Liver (tissue), 3 donors: ENCODE measurements at regions not wholly inside any gene's neighbourhood (a gene's known extent, or its start where the extent isn't known, plus 50 kb on each side); places are given as distances from the start of the nearest gene placed in this dataset.

Source experiments
- ATF3 ChIP-seq: IDR thresholded peaks from 2 replicates; pipeline ENCODE4 v1.6.1; 2016; ENCODE audit warnings: antibody characterized with exemption
- EGR1 ChIP-seq, 2 donors: IDR thresholded peaks; 2 replicates each; pipeline ENCODE4 v1.6.1; 2016 to 2018; ENCODE audit warnings: antibody characterized with exemption in 2 of 2, low read depth in 2 of 2
- GABPA ChIP-seq, 2 donors: IDR thresholded peaks in 1 of 2; conservative IDR thresholded peaks in 1 of 2; 2 replicates each; pipeline ENCODE4 v1.6.1; 2016; ENCODE audit warnings: antibody characterized with exemption in 2 of 2, mild to moderate bottlenecking in 1 of 2, moderate library complexity in 1 of 2
- JUND ChIP-seq, 2 donors: IDR thresholded peaks; 2 replicates each; pipeline ENCODE4 v1.6.1; 2016; ENCODE audit warnings: antibody characterized with exemption in 2 of 2
- NR2F2 ChIP-seq: IDR thresholded peaks from 2 replicates; pipeline ENCODE4 v1.6.1; 2016; ENCODE audit warnings: antibody characterized with exemption
- RAD21 ChIP-seq, 2 donors: IDR thresholded peaks; 2 replicates each; pipeline ENCODE4 v1.6.1; 2016; ENCODE audit warnings: antibody characterized with exemption in 2 of 2, mild to moderate bottlenecking in 2 of 2
- REST ChIP-seq: IDR thresholded peaks from 2 replicates; pipeline ENCODE4 v1.6.1; 2016; ENCODE audit warnings: antibody characterized with exemption, mild to moderate bottlenecking
- RXRA ChIP-seq, 2 donors: IDR thresholded peaks; 2 replicates each; pipeline ENCODE4 v1.6.1; 2017 to 2018; ENCODE audit warnings: antibody characterized with exemption in 2 of 2, mild to moderate bottlenecking in 1 of 2
- SP1 ChIP-seq: IDR thresholded peaks from 2 replicates; pipeline ENCODE4 v1.6.1; 2018; ENCODE audit warnings: antibody characterized with exemption, mild to moderate bottlenecking
- TAF1 ChIP-seq: conservative IDR thresholded peaks from 2 replicates; pipeline ENCODE4 v1.6.1; 2016; ENCODE audit warnings: antibody characterized with exemption, mild to moderate bottlenecking
- YY1 ChIP-seq: IDR thresholded peaks from 2 replicates; pipeline ENCODE4 v1.6.1; 2016; ENCODE audit warnings: antibody characterized with exemption, mild to moderate bottlenecking
- ZBTB33 ChIP-seq: IDR thresholded peaks from 2 replicates; pipeline ENCODE4 v1.6.1; 2016; ENCODE audit warnings: antibody characterized with exemption
- TF ChIP-seq, protein P1 (sequence below): fragments of 150-350 bp; IDR thresholded peaks from 2 replicates; pipeline ENCODE4 v1.5.1; 2017; ENCODE audit warnings: improper control_type of control experiment, low read depth, low read length; ENCODE audit not compliant: missing input control
- TF ChIP-seq, protein P2 (sequence below): IDR thresholded peaks from 2 replicates; pipeline ENCODE4 v1.6.1; 2016; ENCODE audit warnings: antibody characterized with exemption
- donor health status: healthy.
- donor health status: healthy.

- TF ChIP-seq, protein P1, sequence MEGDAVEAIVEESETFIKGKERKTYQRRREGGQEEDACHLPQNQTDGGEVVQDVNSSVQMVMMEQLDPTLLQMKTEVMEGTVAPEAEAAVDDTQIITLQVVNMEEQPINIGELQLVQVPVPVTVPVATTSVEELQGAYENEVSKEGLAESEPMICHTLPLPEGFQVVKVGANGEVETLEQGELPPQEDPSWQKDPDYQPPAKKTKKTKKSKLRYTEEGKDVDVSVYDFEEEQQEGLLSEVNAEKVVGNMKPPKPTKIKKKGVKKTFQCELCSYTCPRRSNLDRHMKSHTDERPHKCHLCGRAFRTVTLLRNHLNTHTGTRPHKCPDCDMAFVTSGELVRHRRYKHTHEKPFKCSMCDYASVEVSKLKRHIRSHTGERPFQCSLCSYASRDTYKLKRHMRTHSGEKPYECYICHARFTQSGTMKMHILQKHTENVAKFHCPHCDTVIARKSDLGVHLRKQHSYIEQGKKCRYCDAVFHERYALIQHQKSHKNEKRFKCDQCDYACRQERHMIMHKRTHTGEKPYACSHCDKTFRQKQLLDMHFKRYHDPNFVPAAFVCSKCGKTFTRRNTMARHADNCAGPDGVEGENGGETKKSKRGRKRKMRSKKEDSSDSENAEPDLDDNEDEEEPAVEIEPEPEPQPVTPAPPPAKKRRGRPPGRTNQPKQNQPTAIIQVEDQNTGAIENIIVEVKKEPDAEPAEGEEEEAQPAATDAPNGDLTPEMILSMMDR: no peak
- TF ChIP-seq, protein P2, sequence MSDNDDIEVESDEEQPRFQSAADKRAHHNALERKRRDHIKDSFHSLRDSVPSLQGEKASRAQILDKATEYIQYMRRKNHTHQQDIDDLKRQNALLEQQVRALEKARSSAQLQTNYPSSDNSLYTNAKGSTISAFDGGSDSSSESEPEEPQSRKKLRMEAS: no peak
- no peak for TF ChIP-seq JUND (IDR thresholded peaks at IDR 0.05)
- TF ChIP-seq ATF3: no peak
- no peak for TF ChIP-seq SP1
- TF ChIP-seq REST: no peak
- TF ChIP-seq GABPA (IDR thresholded peaks at IDR 0.05 in 1 of 2, conservative IDR thresholded peaks at IDR 0.05 in 1 of 2): no peak
- TF ChIP-seq RAD21 (IDR thresholded peaks at IDR 0.05): no peak
- TF ChIP-seq TAF1: no peak
- TF ChIP-seq RXRA (IDR thresholded peaks at IDR 0.05): no peak
- no peak for TF ChIP-seq EGR1 (IDR thresholded peaks at IDR 0.05; ENCODE audit: low read depth in 2 of 2)
- no peak for TF ChIP-seq NR2F2
- no peak for TF ChIP-seq ZBTB33
- TF ChIP-seq YY1: no peak
These were observed 112.5 kb downstream of the SLC25A46 start for GRCh38 chr5:110851357-110851756.
